ENCODE measurements at regions not wholly inside any gene's neighbourhood (a gene's known extent, or its start where the extent isn't known, plus 50 kb on each side); places are given as distances from the start of the nearest gene placed in this dataset.
"Not testable (repeated sequence)": the region's sequence is repeated elsewhere in the genome, so short reads cannot be mapped to it uniquely, and the experiment has no call there.

DNA sequence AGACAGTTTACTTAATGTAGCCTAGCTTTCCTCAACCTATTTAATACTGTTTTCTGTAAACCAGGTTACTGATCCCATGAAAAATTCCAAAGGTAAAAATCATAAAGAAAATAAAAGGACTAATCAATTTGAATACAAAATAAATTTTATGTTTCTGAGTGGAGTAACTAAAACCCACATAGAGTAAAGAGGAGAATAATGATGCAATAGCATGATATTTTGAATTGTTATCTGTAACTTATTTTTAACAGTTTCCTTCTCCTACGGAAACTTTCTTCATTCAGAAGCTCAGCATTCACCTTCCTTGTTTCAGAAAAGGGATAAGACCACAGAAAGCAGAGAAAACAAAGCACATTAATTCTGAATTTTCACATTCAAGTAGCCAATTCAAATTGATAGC is 320.6 kb upstream of the NUDT12 start:
- no peak for DNase-seq (ENCODE audit: low read depth in 2 of 2)

- DNase-seq (ENCODE audit: low read depth in 2 of 2) = no peak
Observed at GRCh38 chr5:103881560-103881959, 319.0 kb upstream of the NUDT12 start.

DNA sequence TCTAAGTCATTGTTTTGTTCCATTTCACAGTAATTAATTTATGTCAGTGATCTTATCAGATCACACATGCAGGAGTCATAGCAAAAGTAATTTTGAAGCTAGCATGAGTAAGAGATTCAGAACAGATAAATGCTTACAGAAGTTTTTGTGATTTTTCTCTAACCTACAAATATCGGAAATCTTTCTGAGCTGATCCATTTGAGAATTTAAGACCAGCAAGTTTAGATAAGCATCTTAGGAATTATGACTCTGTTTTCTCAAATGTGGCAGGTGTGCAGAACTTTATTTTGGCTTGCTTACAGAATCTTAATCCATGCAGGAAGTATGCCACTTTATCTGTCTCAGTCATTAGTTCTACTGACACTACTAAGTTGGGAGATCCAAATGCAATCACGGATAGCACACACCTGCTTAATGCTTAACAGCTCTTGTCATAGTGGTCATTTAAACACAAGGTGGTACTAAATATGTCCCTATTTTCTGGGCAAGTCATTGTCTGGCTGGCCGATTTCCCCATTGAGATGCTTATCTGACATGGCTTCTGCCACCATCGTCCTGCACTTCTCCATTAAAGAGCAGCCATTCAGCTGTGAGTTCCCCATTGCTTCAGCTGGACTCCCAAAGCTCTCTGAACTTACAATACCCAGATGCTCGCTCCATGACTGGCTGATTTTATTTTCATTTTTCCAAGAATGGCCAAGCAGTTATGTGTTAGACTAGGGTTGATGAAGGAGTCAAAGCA is 305.4 kb upstream of the NUDT12 start:
- DNase-seq (ENCODE audit: low read depth in 2 of 2) = no peak

GRCh38 chr5:103866169-103866568 is 303.6 kb upstream of the NUDT12 start:
- DNase-seq (ENCODE audit: low read depth in 2 of 2) = no peak

DNA sequence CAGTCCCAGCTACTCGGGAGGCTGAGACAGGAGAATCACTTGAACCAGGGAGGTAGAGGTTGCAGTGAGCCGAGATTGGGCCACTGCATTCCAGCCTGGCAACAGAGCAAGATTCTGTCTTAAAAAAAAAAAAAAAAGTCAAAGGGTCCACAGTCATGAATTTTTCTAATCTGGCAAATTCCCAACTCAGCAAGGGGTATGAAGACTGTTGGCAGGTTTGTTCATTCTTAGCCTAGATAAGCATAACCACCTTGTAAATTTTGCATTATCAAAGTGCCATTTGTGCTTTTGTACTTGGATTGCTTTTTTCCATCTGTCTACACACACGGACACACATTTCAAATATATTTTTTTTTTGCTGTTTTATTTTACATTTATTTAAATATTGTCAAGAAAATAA is 299.8 kb upstream of the NUDT12 start:
- DNase-seq (ENCODE audit: low read depth in 2 of 2) = no peak

GRCh38 chr5:103860327-103860726 is 297.7 kb upstream of the NUDT12 start:
- DNase-seq (ENCODE audit: low read depth in 2 of 2) = no peak

GRCh38 chr5:103858367-103858766 is 295.8 kb upstream of the NUDT12 start:
- not testable (repeated sequence) for DNase-seq (ENCODE audit: low read depth in 2 of 2)

- no peak for DNase-seq (ENCODE audit: low read depth in 2 of 2)
Observed at GRCh38 chr5:103851091-103851490, 288.5 kb upstream of the NUDT12 start.

- DNase-seq (ENCODE audit: low read depth in 2 of 2) = no peak
Observed at GRCh38 chr5:103849934-103850333, 287.3 kb upstream of the NUDT12 start.

DNA sequence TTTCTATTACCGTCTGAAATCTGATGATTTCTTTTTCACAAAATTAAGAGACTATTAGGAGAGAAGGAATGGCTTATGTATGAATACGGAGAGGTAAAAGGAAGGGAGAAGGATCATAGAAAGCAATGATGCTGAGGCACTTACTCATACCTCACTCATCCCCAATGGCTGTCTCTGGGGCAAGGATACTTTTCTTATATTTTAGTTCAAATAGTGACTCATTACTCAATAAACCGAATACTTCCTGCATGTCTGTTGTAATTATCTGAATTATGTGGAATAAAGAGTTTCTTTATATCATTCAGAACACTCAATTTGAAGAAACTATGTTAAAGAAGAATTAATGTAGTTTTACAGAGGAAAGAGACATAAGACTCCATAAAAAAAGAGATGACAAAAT is 284.5 kb upstream of the NUDT12 start:
- no peak for DNase-seq (ENCODE audit: low read depth in 2 of 2)

DNA sequence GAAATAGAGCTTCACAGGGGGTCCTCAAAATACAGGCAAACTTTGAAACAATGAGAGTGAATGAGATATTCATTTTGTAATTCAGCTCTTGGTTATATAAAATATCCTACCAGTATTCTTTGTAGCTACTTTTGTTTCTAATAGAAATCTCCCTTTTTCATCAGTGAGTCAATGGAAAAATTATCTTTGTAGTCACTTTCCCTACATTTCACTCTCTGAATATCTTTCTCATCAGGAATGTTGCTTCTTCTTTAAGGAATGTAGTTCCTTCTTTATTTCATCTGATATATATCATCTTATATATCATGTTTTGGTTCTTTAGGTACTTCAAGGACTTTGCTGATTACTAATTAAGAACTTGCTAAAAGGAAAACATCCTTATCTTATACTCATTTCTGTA is 280.3 kb upstream of the NUDT12 start:
- no peak for DNase-seq (ENCODE audit: low read depth in 2 of 2)

- DNase-seq (ENCODE audit: low read depth in 2 of 2) = no peak
Observed at GRCh38 chr5:103840600-103840999, 278.0 kb upstream of the NUDT12 start.

DNA sequence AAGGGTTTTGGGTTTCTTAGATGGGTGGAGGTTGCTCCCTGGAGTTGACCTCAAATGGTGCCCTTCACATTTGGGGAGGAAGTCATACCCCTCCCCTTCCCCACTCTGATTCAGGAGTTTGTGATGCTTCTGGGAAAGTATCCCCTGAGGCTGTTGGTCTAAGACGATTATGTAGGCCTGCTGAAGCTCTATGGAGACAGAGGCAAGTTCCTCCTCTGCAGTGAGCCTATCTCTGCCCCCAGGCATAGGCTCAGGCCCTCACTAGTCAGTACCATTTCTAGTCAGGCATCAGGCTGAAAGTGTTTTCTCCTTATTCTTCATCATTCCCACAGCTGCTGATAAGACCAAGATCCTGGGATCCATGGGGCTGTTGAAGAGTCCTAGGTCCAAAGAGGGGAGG is 271.6 kb upstream of the NUDT12 start:
- no peak for DNase-seq (ENCODE audit: low read depth in 2 of 2)

- no peak for DNase-seq (ENCODE audit: low read depth in 2 of 2)
Observed at GRCh38 chr5:103829585-103829984, 267.0 kb upstream of the NUDT12 start.

DNA sequence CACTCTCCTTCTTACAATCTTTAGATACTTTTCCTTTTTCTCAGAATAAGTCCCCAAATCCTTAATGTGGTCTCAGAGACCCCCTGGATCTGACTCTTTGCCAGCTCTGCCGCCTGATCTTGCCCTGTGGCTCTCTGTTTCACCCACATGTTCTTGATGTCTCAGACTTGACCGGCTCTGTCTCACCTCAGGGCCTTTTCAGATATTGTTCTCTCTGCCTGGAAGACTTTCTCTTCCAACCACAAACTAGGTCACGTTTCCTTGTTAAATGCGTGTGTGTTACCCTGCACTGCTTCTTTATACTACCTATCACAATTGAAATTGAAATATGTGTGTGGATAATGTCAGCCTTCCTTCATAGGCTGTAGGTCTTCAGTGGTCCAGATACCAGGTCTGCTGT is 265.4 kb upstream of the NUDT12 start:
- no peak for DNase-seq (ENCODE audit: low read depth in 2 of 2)

DNA sequence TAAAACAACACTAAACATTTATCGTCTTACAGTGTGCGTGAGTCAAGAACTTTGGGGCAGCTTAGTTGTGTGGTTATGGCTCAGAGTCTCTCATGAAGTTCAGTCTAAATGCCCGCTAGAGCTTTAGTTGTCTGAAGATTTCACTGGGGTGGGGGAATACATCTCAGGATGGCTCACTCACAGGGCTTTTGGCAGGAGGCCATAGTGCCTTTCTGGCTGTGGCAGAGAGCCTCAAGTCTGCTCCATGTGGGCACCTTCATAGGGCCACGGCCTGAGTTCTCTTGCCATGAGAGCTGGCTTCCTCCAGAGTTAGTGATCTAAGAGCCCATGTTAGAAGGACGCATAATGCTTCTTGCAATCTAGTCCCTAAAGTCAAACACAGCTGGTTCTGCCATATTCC is 258.8 kb upstream of the NUDT12 start:
- no peak for DNase-seq (ENCODE audit: low read depth in 2 of 2)

GRCh38 chr5:103808464-103809106 is 246.0 kb upstream of the NUDT12 start:
- no peak for DNase-seq (ENCODE audit: low read depth in 2 of 2)

GRCh38 chr5:103804711-103805110 is 242.1 kb upstream of the NUDT12 start:
- DNase-seq (ENCODE audit: low read depth in 2 of 2) = no peak

GRCh38 chr5:103801681-103802080 is 239.1 kb upstream of the NUDT12 start:
- DNase-seq (ENCODE audit: low read depth in 2 of 2) = no peak

DNA sequence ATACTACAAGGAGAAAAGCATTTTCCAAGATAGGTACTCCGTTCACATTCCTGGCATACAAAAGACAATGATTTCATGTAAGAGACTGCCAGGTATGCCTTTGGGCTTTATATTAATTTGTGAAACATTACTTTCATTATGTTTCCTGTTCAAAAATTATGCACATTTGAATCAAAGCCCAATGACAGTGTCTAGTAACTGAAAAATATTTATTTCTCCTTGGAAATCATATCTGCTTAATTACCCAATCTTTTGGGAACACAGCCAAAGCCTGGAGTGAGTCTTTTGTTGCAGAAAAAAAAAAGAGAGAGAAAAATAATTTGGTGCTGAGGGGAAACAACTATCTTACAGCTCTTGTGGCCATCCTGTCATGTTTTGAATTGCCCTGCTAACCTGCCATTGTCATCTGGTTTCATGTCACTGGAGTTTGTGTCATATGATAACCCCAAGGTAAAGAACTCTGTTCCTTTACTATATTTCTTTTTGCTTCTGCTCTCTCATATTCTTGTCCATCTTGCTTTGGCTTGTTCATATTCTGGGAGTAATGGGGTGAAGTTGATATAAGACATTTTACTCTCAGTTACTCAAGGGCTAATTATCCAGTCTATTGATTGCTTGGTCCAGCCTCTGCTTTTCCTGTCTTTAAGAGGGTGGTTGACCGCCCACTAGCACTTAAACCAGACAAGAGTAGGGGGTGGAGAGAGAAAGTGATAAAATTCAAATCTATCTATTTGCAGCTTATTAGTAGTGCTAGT is 238.3 kb upstream of the NUDT12 start:
- DNase-seq (ENCODE audit: low read depth in 2 of 2) = no peak

DNA sequence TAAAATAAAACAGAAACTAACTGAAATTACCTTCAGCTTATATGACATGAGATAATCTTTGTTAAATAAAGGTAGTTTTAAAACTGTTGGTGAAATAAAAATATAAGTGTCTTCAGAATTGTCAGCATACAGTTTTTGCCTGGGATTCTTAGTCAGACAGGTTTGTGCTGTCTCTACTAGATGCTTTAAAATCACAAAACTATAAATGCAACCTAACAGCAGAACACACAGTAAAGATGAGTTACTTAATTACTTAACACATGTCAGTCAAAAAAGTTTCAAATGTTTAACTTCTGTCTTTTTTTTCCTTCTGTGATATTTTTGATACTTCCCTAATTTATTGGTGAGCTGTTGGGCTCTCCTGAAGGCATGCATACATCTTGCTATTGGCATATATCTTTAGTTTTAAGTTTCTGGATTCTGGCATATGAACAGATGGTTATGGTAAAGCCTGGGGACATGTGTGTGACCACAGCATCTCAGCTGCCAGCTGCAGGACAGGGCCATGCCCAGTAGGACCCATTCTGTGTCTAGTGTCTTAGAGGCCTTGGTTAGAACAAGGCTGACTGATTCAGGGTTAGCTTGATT is 231.1 kb upstream of the NUDT12 start:
- no peak for DNase-seq (ENCODE audit: low read depth in 2 of 2)

GRCh38 chr5:103785569-103785968 is 223.0 kb upstream of the NUDT12 start:
- DNase-seq (ENCODE audit: low read depth in 2 of 2) = no peak

DNA sequence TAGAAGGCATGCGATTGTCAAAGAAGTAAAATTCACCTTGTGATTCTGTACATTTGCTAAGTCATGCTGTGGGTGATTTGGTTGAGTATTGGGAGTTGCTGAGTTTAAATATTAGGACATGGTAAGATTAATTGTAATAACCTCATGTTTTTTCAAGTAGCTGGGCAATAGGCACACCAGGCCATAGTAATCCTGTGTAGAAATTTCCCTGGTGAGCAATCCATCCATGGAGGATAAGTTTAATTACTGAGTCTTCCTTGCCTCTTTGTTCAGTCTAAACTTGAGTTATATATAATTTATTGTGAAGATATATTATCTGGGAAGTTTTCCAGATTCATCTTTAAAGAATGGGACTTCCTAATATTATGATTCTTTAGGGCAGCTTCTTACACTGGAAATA is 221.1 kb upstream of the NUDT12 start:
- DNase-seq (ENCODE audit: low read depth in 2 of 2) = no peak
